ENCODE measurements at regions not wholly inside any gene's neighbourhood (a gene's known extent, or its start where the extent isn't known, plus 50 kb on each side); places are given as distances from the start of the nearest gene placed in this dataset.

DNA sequence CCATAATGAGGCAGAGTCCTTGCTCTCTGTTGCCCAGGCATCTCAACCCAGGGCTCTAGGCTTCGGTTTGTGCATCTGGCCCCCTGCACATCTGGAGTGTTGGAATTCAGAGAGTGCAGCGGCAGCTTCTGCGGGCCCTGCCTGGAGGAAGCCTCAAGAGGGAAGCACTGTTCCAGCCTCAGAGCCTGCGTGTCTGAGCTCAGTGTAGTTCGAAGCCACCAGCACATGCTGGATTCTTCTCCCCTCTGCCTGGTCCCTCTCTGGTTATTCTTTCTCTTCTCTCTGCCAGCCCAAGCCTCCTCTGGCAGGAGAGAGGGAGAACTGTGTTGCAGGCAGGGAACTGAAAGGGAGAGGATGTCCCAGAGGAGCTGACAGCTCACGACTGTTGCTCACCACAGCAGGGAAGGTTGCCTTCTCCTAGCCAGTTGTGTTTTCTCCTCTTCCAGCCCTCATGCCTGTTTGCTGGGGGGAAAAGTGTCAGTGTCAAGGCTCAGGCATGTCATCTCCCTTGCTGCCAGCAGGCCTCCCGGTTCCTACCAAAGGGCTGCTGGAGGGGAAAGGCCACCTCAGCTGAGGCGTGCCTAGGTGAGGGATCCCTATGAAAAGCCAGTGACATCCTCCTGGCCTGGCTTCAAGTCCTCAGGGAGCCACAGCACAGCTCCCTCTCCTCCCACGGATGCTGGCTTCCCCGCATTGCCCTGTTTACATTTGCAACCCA is 126.0 kb upstream of the LRFN2 start:
- Histone ChIP-seq H3K27ac (no peak overlapping the region), H3K4me3 (no peak overlapping the region)
- no peak for DNase-seq (ENCODE audit: low spot score)
- TF ChIP-seq, protein P1, sequence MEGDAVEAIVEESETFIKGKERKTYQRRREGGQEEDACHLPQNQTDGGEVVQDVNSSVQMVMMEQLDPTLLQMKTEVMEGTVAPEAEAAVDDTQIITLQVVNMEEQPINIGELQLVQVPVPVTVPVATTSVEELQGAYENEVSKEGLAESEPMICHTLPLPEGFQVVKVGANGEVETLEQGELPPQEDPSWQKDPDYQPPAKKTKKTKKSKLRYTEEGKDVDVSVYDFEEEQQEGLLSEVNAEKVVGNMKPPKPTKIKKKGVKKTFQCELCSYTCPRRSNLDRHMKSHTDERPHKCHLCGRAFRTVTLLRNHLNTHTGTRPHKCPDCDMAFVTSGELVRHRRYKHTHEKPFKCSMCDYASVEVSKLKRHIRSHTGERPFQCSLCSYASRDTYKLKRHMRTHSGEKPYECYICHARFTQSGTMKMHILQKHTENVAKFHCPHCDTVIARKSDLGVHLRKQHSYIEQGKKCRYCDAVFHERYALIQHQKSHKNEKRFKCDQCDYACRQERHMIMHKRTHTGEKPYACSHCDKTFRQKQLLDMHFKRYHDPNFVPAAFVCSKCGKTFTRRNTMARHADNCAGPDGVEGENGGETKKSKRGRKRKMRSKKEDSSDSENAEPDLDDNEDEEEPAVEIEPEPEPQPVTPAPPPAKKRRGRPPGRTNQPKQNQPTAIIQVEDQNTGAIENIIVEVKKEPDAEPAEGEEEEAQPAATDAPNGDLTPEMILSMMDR (IDR thresholded peaks at IDR 0.05): no peak

DNA sequence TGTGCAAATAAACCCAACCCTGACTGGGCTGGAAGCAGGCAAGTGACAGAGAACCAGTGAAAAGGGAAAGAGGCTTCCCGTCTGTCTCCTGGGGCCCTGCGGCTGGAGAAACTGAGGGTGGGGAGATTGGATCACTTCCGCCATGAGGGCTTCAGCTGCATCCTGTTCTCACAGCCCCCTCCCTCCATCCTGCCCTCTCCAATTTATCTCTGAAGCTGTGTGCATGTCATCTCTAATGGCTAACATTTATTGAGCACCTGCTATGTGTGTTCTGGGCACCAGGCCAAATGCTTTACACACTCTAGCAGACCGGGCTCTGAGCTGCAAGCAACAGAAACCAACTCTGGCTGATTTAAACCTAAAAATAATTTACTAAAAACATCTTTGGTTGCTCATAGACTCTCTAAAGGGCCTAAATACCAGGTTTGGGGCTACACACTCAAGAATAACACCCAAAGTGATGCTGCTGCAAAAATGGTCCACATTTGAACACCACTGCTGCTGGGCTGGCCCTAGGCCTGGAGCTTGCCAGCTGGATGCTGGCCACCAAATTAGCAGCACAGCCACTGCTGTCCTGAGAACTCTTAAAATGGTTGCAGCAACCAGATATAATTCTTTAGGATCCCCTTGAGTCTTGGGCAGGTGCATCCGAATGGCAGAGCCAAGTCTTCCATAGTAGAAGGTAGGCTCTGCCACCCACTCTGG is 123.6 kb upstream of the LRFN2 start:
- no peak for DNase-seq (ENCODE audit: low spot score)
- TF ChIP-seq, protein P1 (IDR thresholded peaks at IDR 0.05): no peak
- no peak overlapping the region for H3K4me3 ChIP-seq
- H3K27ac ChIP-seq: no peak overlapping the region

DNA sequence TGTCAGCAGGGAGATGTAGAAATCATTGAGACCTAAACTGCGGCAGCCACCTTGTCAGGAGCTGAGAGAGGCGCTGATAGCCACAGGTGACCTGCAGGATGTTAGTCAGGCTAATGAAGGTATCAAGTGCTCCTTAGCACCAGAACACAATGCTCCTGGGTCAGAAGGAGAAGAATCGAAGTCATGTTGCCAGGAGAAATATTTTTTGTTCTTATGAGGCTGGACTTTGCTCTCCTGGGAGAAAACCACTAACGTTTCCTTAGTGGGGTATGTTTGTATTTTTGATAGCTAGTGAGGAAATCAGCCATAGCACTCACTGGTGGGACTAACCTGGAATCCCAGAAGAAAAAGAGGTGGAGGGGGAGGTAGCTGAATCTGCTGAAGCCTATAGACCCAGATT is 120.9 kb upstream of the LRFN2 start:
- TF ChIP-seq, protein P1 (IDR thresholded peaks at IDR 0.05): no peak
- DNase-seq (ENCODE audit: low spot score): no peak
- Histone ChIP-seq H3K4me3 (no peak overlapping the region), H3K27ac (no peak overlapping the region)

DNA sequence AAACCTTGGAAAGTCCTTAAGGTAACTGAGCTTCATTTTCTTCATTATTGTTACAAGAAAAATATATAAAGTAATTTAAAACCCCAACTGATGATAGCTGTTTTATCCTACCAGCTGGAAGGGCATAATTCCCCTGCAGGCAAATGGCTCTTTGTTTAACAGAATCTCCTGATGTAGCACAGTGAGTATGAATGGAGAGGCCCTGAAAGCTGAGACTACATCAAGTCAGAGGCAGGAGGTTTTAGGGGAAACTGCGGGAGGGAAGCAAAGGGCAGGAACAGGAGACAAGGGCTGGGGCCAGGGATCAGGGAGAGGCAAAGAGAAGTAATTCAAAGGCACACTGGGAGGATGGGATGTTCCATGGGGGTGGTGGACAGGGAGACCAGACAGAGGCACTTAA is 119.0 kb upstream of the LRFN2 start:
- no peak overlapping the region for H3K27ac ChIP-seq
- H3K4me3 ChIP-seq: no peak overlapping the region
- DNase-seq (ENCODE audit: low spot score): no peak
- TF ChIP-seq, protein P1 (IDR thresholded peaks at IDR 0.05): no peak

DNA sequence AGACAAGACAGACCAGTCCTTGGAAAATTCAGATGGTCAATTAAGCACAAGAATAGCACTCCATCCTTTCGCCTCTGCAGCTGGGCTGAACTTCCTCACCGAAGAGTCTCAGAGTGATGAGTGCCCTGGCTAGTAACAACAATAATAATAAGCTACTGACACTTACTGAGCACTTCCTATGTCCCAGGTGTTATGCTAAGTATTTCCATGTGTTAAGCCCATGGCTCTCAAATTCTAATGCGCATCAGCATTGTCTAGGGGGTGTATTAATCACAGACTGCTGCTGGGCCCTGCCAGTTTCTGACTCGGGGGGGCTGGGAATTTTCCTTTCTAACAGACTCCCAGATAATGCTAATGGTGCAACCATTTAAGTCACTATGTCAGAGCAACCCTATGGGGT is 118.2 kb upstream of the LRFN2 start:
- Histone ChIP-seq H3K4me3 (no peak overlapping the region), H3K27ac (no peak overlapping the region)
- DNase-seq (ENCODE audit: low spot score): no peak
- TF ChIP-seq, protein P1 (IDR thresholded peaks at IDR 0.05): no peak

DNA sequence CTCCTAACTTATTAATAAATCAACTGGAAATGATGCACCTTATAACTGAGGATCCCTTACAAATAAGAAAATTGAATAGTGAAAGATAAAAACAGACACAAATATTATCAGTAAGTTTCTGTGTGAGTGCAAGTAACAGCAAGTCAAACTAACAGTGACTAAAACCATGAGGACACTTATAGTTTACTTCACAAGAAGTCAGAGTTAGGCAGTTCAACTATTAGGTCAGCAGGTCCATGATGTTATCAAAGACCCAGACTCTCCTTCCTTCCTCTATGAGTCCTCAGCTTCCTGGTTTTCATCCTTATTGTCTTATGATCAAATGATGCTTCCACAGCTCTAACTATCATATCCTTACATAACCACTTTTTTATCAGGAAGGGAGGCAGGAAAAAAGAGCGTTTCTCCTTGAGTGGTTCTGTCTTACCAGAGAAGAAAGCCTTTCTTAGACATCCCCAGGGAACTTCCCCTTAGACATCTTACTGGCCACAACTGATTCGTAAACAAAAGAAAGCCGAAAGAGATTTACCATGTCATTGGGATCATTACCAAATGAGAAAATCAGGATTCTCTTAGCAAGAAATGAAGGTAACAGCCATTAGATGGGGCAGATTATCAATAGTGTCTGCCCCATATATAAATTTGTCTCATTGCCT is 114.3 kb upstream of the LRFN2 start:
- no peak for DNase-seq (ENCODE audit: low spot score)
- TF ChIP-seq, protein P1 (IDR thresholded peaks at IDR 0.05): no peak

More for the DNA sequence above, 114.3 kb upstream of the LRFN2 start:
- no peak overlapping the region for H3K4me3 ChIP-seq
- H3K27ac ChIP-seq: no peak overlapping the region

Data from coronary artery (tissue), 2 donors.